Sciatic nerve (tissue), 2 donors: ENCODE measurements at regions not wholly inside any gene's neighbourhood (a gene's known extent, or its start where the extent isn't known, plus 50 kb on each side); places are given as distances from the start of the nearest gene placed in this dataset.

Experiments
- ATAC-seq: fragments of 200-7000 bp; cut with Tn5 transposase; one replicate; pipeline ENCODE4 v1.9.1; 2020; ENCODE audit warnings: mild to moderate bottlenecking, moderate library complexity
- DNase-seq: peaks from one replicate; pipeline ENCODE4 v3.0.0-alpha.2; 2020; ENCODE audit warnings: low spot score
- intact Hi-C: fragments of 100-400 bp; cut with DNase I; formaldehyde crosslinking; loops from one replicate; pipeline ENCODE4 v1.14.2; 2022
- donor health status: DM: no; HTN: no; CAD: no.
- donor health status: DM: no; HTN: no; CAD: no.

- intact Hi-C loops, result no loop called here
- ATAC-seq (no peak), DNase-seq (no peak)
Measured at GRCh38 chr7:26007510-26007909, 144.5 kb upstream of the NFE2L3 start.

GRCh38 chr7:26008428-26008827 is 143.6 kb upstream of the NFE2L3 start:
- intact Hi-C loops, result no loop called here
- no peak for ATAC-seq

GRCh38 chr7:26011039-26011696 is 140.8 kb upstream of the NFE2L3 start:
- intact Hi-C loops, result no loop called here
- DNase-seq, result no peak
- no peak for ATAC-seq

More at GRCh38 chr7:26008428-26008827, 143.6 kb upstream of the NFE2L3 start:
- DNase-seq, result no peak

- DNase-seq (no peak), ATAC-seq (no peak)
- intact Hi-C loops, result no loop called here
Measured at GRCh38 chr7:26013551-26014083, 138.4 kb upstream of the NFE2L3 start.

- intact Hi-C loops, result no loop called here
- no peak for ATAC-seq
- no peak for DNase-seq
Measured at GRCh38 chr7:26022982-26023381, 129.0 kb upstream of the NFE2L3 start.

- intact Hi-C loops, result no loop called here
- DNase-seq, result no peak
- no peak for ATAC-seq
Measured at GRCh38 chr7:26029911-26030310, 122.1 kb upstream of the NFE2L3 start.

- intact Hi-C loops, result no loop called here
- ATAC-seq (no peak), DNase-seq (no peak)
Measured at GRCh38 chr7:26034391-26034790, 117.6 kb upstream of the NFE2L3 start.

GRCh38 chr7:26035552-26035951 is 116.4 kb upstream of the NFE2L3 start:
- ATAC-seq, result no peak
- intact Hi-C loops, result no loop called here

GRCh38 chr7:26036092-26036491 is 115.9 kb upstream of the NFE2L3 start:
- DNase-seq, result no peak
- no peak for ATAC-seq
- intact Hi-C loops, result no loop called here

More at GRCh38 chr7:26035552-26035951, 116.4 kb upstream of the NFE2L3 start:
- no peak for DNase-seq

GRCh38 chr7:26038201-26038990 is 113.6 kb upstream of the NFE2L3 start:
- intact Hi-C loops, result no loop called here
- DNase-seq (no peak), ATAC-seq (no peak)

- intact Hi-C loops, result no loop called here
- DNase-seq, result no peak
- no peak for ATAC-seq
Measured at GRCh38 chr7:26040085-26040484, 111.9 kb upstream of the NFE2L3 start.

- DNase-seq (no peak), ATAC-seq (no peak)
- intact Hi-C loops, result no loop called here
Measured at GRCh38 chr7:26042237-26042636, 109.8 kb upstream of the NFE2L3 start.

- no peak for DNase-seq
- ATAC-seq, result no peak
- intact Hi-C loops, result no loop called here
Measured at GRCh38 chr7:26043801-26044200, 108.2 kb upstream of the NFE2L3 start.

GRCh38 chr7:26044320-26044719 is 107.7 kb upstream of the NFE2L3 start:
- intact Hi-C loops, result no loop called here
- DNase-seq (no peak), ATAC-seq (no peak)

- intact Hi-C loops, result no loop called here
- ATAC-seq (no peak), DNase-seq (no peak)
Measured at GRCh38 chr7:26046150-26046549, 105.8 kb upstream of the NFE2L3 start.

- intact Hi-C loops, result no loop called here
- no peak for ATAC-seq
- no peak for DNase-seq
Measured at GRCh38 chr7:26046878-26047277, 105.1 kb upstream of the NFE2L3 start.

GRCh38 chr7:26048663-26049062 is 103.3 kb upstream of the NFE2L3 start:
- ATAC-seq (no peak), DNase-seq (no peak)
- intact Hi-C loops, result no loop called here

GRCh38 chr7:26049081-26049480 is 102.9 kb upstream of the NFE2L3 start:
- intact Hi-C loops, result no loop called here
- ATAC-seq (no peak), DNase-seq (no peak)

- DNase-seq, result no peak
- no peak for ATAC-seq
- intact Hi-C loops, result no loop called here
Measured at GRCh38 chr7:26051021-26051420, 101.0 kb upstream of the NFE2L3 start.

- no peak for ATAC-seq
- intact Hi-C loops, result no loop called here
Measured at GRCh38 chr7:26052706-26053105, 99.3 kb upstream of the NFE2L3 start.

More at GRCh38 chr7:26052706-26053105, 99.3 kb upstream of the NFE2L3 start:
- no peak for DNase-seq
